Esophagus muscularis mucosa (tissue), 4 donors: ENCODE measurements at regions not wholly inside any gene's neighbourhood (a gene's known extent, or its start where the extent isn't known, plus 50 kb on each side); places are given as distances from the start of the nearest gene placed in this dataset.

ENCODE experiments used
- DNase-seq: peaks from one replicate; pipeline ENCODE4 v3.0.0-alpha.2; 2017; ENCODE audit errors: extremely low spot score
- H3K27ac ChIP-seq, 4 donors: fragments of 200-600 bp; sonication (generic); replicated peaks in 1 of 4; 1 replicate in 3 of 4; 2 replicates in 1 of 4; pipeline ENCODE4 v1.5.1; 2016 to 2019; ENCODE audit warnings: mild to moderate bottlenecking in 1 of 4
- H3K27me3 ChIP-seq, 4 donors: fragments of 200-600 bp; sonication (generic); one replicate each; pipeline versions ENCODE4 v1.5.1 to v1.6.0; 2016 to 2019
- H3K36me3 ChIP-seq, 4 donors: fragments of 200-600 bp; sonication (generic); one replicate each; pipeline ENCODE4 v1.5.1; 2016 to 2019
- H3K4me1 ChIP-seq, 4 donors: fragments of 200-600 bp; sonication (generic); one replicate each; pipeline ENCODE4 v1.5.1; 2016 to 2019
- H3K4me3 ChIP-seq, 4 donors: fragments of 200-600 bp; sonication (generic); 1 replicate in 2 of 4; 2 replicates in 2 of 4; pipeline ENCODE4 v1.5.1; 2016 to 2019; ENCODE audit warnings: mild to moderate bottlenecking in 4 of 4, moderate library complexity in 1 of 4
- H3K9me3 ChIP-seq, 4 donors: fragments of 200-600 bp; sonication (generic); 1 replicate in 3 of 4; 2 replicates in 1 of 4; pipeline ENCODE4 v1.5.1; 2016 to 2019
- EP300 ChIP-seq: sonication (generic); formaldehyde crosslinking; IDR thresholded peaks from one replicate; pipeline ENCODE4 v1.6.1; 2017; ENCODE audit warnings: antibody characterized with exemption
- POLR2A ChIP-seq: fragments of 450-650 bp; IDR thresholded peaks from one replicate; pipeline ENCODE4 v1.6.1; 2017; ENCODE audit warnings: antibody characterized with exemption, moderate library complexity, mild to moderate bottlenecking, low read depth
- POLR2AphosphoS5 ChIP-seq, 2 donors: sonication (generic); formaldehyde crosslinking; IDR thresholded peaks; one replicate each; pipeline ENCODE4 v1.6.1; 2017; ENCODE audit warnings: antibody characterized with exemption in 2 of 2
- WGBS: methylation state at CpG from one replicate; pipeline ENCODE4 v1.1.5; 2018; 5-methylcytosine and 5-hydroxymethylcytosine counted together
- intact Hi-C: fragments of 100-400 bp; cut with DNase I; formaldehyde crosslinking; loops from one replicate; pipeline ENCODE4 v1.15.1; 2023
- TF ChIP-seq, protein P1 (sequence below), 3 experiments: fragments of 200-600 bp in 2 of 3; fragments of 450-650 bp in 1 of 3; sonication (generic) in 2 of 3; IDR thresholded peaks; one replicate each; pipeline ENCODE4 v1.5.1; 2017 to 2019; ENCODE audit warnings: antibody characterized with exemption in 3 of 3, mild to moderate bottlenecking in 2 of 3, moderate library complexity in 1 of 3

- no peaks in the 10 kb centered on the region for H3K27me3 ChIP-seq
- DNase-seq, result no peak
- no peak for TF ChIP-seq POLR2AphosphoS5 (IDR thresholded peaks at IDR 0.05)
- TF ChIP-seq EP300, result no peak
- TF ChIP-seq, protein P1, sequence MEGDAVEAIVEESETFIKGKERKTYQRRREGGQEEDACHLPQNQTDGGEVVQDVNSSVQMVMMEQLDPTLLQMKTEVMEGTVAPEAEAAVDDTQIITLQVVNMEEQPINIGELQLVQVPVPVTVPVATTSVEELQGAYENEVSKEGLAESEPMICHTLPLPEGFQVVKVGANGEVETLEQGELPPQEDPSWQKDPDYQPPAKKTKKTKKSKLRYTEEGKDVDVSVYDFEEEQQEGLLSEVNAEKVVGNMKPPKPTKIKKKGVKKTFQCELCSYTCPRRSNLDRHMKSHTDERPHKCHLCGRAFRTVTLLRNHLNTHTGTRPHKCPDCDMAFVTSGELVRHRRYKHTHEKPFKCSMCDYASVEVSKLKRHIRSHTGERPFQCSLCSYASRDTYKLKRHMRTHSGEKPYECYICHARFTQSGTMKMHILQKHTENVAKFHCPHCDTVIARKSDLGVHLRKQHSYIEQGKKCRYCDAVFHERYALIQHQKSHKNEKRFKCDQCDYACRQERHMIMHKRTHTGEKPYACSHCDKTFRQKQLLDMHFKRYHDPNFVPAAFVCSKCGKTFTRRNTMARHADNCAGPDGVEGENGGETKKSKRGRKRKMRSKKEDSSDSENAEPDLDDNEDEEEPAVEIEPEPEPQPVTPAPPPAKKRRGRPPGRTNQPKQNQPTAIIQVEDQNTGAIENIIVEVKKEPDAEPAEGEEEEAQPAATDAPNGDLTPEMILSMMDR (IDR thresholded peaks at IDR 0.05), result no peak
- TF ChIP-seq POLR2A, result no peak
- intact Hi-C loops, result no loop called here
- H3K27ac ChIP-seq, result no peak overlapping the region
- H3K9me3 ChIP-seq, result no peaks in the 10 kb centered on the region
- 67% methylated on average over 4 of the region's 4 CpGs for WGBS
- H3K4me1 ChIP-seq, result no peaks in the 10 kb centered on the region
- no peak overlapping the region for H3K4me3 ChIP-seq
- no peaks in the 10 kb centered on the region for H3K36me3 ChIP-seq
Observed at GRCh38 chr5:8280711-8281363, 411.9 kb downstream of the MTRR start.

GRCh38 chr5:8288334-8288733, 419.4 kb downstream of the MTRR start:
- intact Hi-C loops, result no loop called here
- Histone ChIP-seq H3K27me3 (no peaks in the 10 kb centered on the region), H3K9me3 (no peaks in the 10 kb centered on the region), H3K36me3 (no peaks in the 10 kb centered on the region), H3K4me3 (no peak overlapping the region), H3K27ac (no peak overlapping the region), H3K4me1 (no peaks in the 10 kb centered on the region)
- no peak for DNase-seq
- TF ChIP-seq POLR2AphosphoS5 (IDR thresholded peaks at IDR 0.05) (no peak), EP300 (no peak), POLR2A (no peak)
- TF ChIP-seq, protein P1 (IDR thresholded peaks at IDR 0.05), result no peak

GRCh38 chr5:8288897-8289516, 420.1 kb downstream of the MTRR start:
- H3K27me3 ChIP-seq, result no peaks in the 10 kb centered on the region
- 66% methylated on average over 6 of the region's 6 CpGs for WGBS
- DNase-seq, result no peak

GRCh38 chr5:8289779-8290178, 420.8 kb downstream of the MTRR start:
- Histone ChIP-seq H3K4me3 (no peak overlapping the region), H3K36me3 (no peaks in the 10 kb centered on the region), H3K9me3 (no peaks in the 10 kb centered on the region), H3K27ac (no peak overlapping the region), H3K4me1 (no peaks in the 10 kb centered on the region), H3K27me3 (no peaks in the 10 kb centered on the region)
- no peak for DNase-seq
- intact Hi-C loops, result no loop called here
- TF ChIP-seq, protein P1 (IDR thresholded peaks at IDR 0.05), result no peak
- TF ChIP-seq POLR2AphosphoS5 (IDR thresholded peaks at IDR 0.05), result no peak
- TF ChIP-seq POLR2A, result no peak
- no peak for TF ChIP-seq EP300
- WGBS, result 55% methylated on average over 1 of the region's 1 CpG

More at GRCh38 chr5:8288897-8289516, 420.1 kb downstream of the MTRR start:
- no peaks in the 10 kb centered on the region for H3K36me3 ChIP-seq
- H3K4me1 ChIP-seq, result no peaks in the 10 kb centered on the region
- H3K27ac ChIP-seq, result no peak overlapping the region
- no peaks in the 10 kb centered on the region for H3K9me3 ChIP-seq
- intact Hi-C loops, result no loop called here
- no peak overlapping the region for H3K4me3 ChIP-seq
- TF ChIP-seq EP300, result no peak
- TF ChIP-seq, protein P1 (IDR thresholded peaks at IDR 0.05), result no peak
- TF ChIP-seq POLR2AphosphoS5 (IDR thresholded peaks at IDR 0.05), result no peak
- TF ChIP-seq POLR2A, result no peak
